ENCODE measurements at regions not wholly inside any gene's neighbourhood (a gene's known extent, or its start where the extent isn't known, plus 50 kb on each side); places are given as distances from the start of the nearest gene placed in this dataset.

DNA sequence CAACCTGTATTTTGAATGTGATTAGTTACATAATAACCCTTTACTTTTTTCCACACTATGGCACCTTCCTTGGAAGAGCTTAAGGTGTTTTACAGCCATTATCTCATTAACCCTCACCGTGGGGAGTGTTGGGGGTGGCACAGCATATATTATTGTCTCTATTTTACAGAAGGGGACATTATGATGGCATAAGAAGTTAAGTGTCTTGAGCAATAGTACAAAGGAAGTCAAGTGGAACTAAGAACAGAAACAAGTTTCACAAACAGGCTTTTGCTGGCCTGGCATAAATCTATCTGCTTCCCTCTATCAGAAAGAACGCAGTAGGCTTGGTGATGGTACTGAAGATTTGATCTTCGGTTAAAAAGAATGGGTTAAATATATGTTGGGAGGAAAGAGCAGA, 169.7 kb upstream of the OTX2 start:
- DNase-seq (ENCODE audit: low read depth, low spot score) (no peak), ATAC-seq (no peak)
- TF ChIP-seq, protein P1, sequence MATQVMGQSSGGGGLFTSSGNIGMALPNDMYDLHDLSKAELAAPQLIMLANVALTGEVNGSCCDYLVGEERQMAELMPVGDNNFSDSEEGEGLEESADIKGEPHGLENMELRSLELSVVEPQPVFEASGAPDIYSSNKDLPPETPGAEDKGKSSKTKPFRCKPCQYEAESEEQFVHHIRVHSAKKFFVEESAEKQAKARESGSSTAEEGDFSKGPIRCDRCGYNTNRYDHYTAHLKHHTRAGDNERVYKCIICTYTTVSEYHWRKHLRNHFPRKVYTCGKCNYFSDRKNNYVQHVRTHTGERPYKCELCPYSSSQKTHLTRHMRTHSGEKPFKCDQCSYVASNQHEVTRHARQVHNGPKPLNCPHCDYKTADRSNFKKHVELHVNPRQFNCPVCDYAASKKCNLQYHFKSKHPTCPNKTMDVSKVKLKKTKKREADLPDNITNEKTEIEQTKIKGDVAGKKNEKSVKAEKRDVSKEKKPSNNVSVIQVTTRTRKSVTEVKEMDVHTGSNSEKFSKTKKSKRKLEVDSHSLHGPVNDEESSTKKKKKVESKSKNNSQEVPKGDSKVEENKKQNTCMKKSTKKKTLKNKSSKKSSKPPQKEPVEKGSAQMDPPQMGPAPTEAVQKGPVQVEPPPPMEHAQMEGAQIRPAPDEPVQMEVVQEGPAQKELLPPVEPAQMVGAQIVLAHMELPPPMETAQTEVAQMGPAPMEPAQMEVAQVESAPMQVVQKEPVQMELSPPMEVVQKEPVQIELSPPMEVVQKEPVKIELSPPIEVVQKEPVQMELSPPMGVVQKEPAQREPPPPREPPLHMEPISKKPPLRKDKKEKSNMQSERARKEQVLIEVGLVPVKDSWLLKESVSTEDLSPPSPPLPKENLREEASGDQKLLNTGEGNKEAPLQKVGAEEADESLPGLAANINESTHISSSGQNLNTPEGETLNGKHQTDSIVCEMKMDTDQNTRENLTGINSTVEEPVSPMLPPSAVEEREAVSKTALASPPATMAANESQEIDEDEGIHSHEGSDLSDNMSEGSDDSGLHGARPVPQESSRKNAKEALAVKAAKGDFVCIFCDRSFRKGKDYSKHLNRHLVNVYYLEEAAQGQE (IDR thresholded peaks at IDR 0.05; ENCODE audit: insufficient read depth in 1 of 2, low read depth in 2 of 2, low read length in 1 of 2) = no peak
- TF ChIP-seq, protein P2, sequence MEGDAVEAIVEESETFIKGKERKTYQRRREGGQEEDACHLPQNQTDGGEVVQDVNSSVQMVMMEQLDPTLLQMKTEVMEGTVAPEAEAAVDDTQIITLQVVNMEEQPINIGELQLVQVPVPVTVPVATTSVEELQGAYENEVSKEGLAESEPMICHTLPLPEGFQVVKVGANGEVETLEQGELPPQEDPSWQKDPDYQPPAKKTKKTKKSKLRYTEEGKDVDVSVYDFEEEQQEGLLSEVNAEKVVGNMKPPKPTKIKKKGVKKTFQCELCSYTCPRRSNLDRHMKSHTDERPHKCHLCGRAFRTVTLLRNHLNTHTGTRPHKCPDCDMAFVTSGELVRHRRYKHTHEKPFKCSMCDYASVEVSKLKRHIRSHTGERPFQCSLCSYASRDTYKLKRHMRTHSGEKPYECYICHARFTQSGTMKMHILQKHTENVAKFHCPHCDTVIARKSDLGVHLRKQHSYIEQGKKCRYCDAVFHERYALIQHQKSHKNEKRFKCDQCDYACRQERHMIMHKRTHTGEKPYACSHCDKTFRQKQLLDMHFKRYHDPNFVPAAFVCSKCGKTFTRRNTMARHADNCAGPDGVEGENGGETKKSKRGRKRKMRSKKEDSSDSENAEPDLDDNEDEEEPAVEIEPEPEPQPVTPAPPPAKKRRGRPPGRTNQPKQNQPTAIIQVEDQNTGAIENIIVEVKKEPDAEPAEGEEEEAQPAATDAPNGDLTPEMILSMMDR (IDR thresholded peaks at IDR 0.05) = no peak
- TF ChIP-seq TCF7L2 (IDR thresholded peaks at IDR 0.05; ENCODE audit: low read depth, low read length) (no peak), POLR2AphosphoS5 (IDR thresholded peaks at IDR 0.05; ENCODE audit: low read depth, low read length) (no peak), SIN3A (IDR thresholded peaks at IDR 0.05; ENCODE audit: borderline replicate concordance, insufficient read depth, low read depth, low read length) (no peak)
- ChIA-PET CTCF (no interaction called here), POLR2A (no interaction called here)
- no peaks in the 10 kb centered on the region for H3K9me3 ChIP-seq (ENCODE audit: control insufficient read depth, insufficient read depth, low read depth, low read length)
- no peaks in the 10 kb centered on the region for H3K27me3 ChIP-seq (ENCODE audit: control insufficient read depth, insufficient read depth, low read length)
- intact Hi-C loops (cut with micrococcal nuclease; ENCODE audit: unreplicated experiment) = no loop called here
- no peaks in the 10 kb centered on the region for H3K36me3 ChIP-seq (ENCODE audit: control insufficient read depth, insufficient read depth, low read length)
- no peaks in the 10 kb centered on the region for H3K4me1 ChIP-seq (ENCODE audit: control insufficient read depth, insufficient read depth, low read length)
- H3K27ac ChIP-seq (ENCODE audit: low read length) = no peak overlapping the region
- BruUV-seq (replicated peaks) = no TSS peak
- no peak overlapping the region for H3K4me3 ChIP-seq (ENCODE audit: low read depth in 2 of 2, low read length in 2 of 2)
- in situ Hi-C loops (cut with HindIII; ENCODE audit: low pct_unique_long_range_greater_than_20kb, low sequenced_read_pairs) = no loop called here

DNA sequence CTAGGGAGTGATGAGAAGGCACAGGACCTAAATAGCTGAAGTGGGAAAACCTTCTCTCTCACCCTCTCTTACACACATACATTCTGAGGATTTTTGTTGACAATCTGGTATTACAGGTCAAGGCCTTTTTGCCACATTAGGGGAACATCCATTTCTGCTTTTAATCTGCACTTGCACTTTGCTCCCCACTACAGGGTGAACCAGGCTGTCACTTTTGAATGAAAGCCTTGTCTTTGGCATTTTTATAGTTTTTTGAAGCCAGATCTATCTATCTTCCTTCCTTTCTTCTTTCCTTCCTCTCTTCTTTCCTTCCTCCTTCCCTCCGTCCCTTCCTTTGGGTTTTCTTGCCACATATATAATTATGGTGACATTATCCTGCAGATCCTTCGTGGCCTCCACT, 165.9 kb upstream of the OTX2 start:
- no peak for ATAC-seq
- no peak for TF ChIP-seq TCF7L2 (IDR thresholded peaks at IDR 0.05; ENCODE audit: low read depth, low read length)
- TF ChIP-seq, protein P1 (IDR thresholded peaks at IDR 0.05; ENCODE audit: insufficient read depth in 1 of 2, low read depth in 2 of 2, low read length in 1 of 2) = no peak
- Histone ChIP-seq H3K36me3 (ENCODE audit: control insufficient read depth, insufficient read depth, low read length) (no peaks in the 10 kb centered on the region), H3K9me3 (ENCODE audit: control insufficient read depth, insufficient read depth, low read depth, low read length) (no peaks in the 10 kb centered on the region), H3K4me3 (ENCODE audit: low read depth in 2 of 2, low read length in 2 of 2) (no peak overlapping the region), H3K4me1 (ENCODE audit: control insufficient read depth, insufficient read depth, low read length) (no peaks in the 10 kb centered on the region), H3K27me3 (ENCODE audit: control insufficient read depth, insufficient read depth, low read length) (no peaks in the 10 kb centered on the region), H3K27ac (ENCODE audit: low read length) (no peak overlapping the region)
- CTCF ChIA-PET = no interaction called here
- POLR2A ChIA-PET = no interaction called here
- in situ Hi-C loops (cut with HindIII; ENCODE audit: low pct_unique_long_range_greater_than_20kb, low sequenced_read_pairs) = no loop called here
- DNase-seq (ENCODE audit: low read depth, low spot score) = no peak
- BruUV-seq (replicated peaks) = no TSS peak
- intact Hi-C loops (cut with micrococcal nuclease; ENCODE audit: unreplicated experiment) = no loop called here
